HG03066 (cell line): ENCODE measurements at regions not wholly inside any gene's neighbourhood (a gene's known extent, or its start where the extent isn't known, plus 50 kb on each side); places are given as distances from the start of the nearest gene placed in this dataset.

Experiments
- ATAC-seq: cut with Tn5 transposase; IDR thresholded peaks from one replicate; pipeline ENCODE4 v1.9.1; 2021; ENCODE audit warnings: low read depth; ENCODE audit not compliant: unreplicated experiment

GRCh38 chr3:150059241-150059640 is 88.5 kb upstream of the PFN2 start:
- ATAC-seq, result no peak

DNA sequence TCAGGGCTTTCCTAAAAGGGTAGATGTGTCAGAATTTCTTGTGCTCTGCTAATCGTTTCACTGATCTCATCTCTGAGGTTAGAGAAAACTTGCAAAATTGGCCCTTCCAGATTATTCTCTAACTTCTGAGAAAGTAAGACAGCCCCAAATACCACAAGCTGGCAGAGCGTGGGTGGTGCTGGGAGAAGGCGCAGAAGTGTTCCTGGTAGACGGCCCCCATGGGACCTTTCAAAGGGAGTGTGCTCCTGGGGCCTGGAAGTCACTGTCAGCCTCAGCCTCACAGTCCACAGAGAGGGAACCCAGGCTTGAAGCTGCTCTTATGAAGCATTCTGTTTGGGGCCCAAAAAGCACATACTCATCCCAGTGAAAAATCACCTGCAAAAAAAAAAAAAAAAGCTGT is 86.5 kb upstream of the PFN2 start:
- no peak for ATAC-seq

GRCh38 chr3:150055332-150055731 is 84.6 kb upstream of the PFN2 start:
- no peak for ATAC-seq

DNA sequence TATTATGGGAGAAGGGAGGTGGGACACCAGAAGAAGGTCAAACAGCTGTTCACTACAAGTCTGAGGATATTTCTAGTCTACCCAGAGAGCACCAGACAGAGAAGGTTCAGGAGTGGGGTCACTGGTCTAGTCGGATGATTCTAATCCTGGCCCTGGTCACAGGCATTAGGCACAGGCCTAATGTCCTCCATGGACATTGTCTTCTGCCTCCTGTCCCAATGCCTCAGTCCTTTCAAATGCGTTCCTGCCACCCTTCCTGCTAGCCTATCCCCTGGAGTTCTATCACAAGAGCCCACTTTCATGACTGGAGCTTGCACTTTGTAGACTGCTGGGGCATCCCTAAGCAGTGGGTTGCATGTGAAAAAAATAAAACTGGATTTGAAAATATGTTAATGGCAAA is 83.9 kb upstream of the PFN2 start:
- no peak for ATAC-seq

DNA sequence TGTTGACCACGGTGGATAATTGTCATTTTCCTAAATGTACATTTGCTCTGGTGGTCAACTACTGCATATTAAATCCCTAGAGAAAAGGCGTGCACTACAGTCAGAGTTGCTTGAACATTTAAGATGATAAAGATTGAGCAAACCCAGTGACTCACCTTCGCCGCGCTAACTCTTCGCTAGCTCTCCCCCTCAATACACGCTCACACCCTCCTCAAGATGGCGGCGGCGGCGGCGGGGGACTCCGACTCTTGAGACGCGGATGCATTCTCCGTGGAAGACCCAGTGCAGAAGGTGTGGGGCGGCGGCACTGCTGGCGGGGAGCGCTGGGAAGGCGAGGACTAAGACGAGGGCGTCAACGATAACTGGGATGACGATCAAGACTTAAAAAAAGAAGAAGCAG is 79.8 kb upstream of the PFN2 start:
- ATAC-seq, result no peak

- ATAC-seq, result no peak
Observed at GRCh38 chr3:150049317-150049716, 78.6 kb upstream of the PFN2 start.

DNA sequence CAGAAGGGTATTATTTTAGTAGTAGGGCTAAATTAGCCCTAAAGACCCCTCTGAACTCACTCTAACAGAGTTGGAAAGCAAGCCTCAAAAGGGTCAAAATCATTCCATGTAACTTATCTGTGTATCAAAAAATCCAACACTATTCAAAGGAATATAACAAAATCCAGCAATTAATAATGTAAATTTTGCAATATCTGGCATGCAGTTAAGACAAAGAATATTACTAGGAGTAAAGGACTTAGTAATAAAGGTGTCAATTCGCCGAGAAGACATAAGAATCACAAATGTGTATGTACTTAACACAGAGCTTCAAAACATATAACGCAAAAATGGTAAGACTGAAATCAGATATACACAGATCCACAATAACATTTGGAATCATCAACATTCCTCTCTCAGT is 71.2 kb upstream of the PFN2 start:
- no peak for ATAC-seq

GRCh38 chr3:150040097-150040496 is 69.4 kb upstream of the PFN2 start:
- ATAC-seq, result no peak

GRCh38 chr3:150038830-150039229 is 68.1 kb upstream of the PFN2 start:
- no peak for ATAC-seq

DNA sequence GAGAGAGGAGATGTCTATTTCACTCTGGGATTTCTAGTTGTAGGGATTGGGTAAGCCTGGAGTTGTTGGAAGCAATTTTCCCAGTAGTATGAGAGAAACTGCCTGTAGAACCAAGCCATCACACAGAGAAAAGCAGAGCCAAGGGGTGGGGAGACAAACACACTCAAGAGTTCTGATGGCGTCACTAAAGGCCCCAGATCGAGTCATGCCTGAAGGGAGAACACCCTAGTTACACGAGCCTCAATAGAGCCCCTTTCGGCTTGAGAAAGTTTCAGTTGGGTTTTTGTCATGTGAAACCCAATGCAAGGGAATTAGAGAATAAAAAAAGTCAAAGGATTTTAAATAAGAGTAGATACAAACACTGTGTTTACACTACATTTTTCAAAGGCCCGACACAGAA is 66.1 kb upstream of the PFN2 start:
- ATAC-seq, result no peak

DNA sequence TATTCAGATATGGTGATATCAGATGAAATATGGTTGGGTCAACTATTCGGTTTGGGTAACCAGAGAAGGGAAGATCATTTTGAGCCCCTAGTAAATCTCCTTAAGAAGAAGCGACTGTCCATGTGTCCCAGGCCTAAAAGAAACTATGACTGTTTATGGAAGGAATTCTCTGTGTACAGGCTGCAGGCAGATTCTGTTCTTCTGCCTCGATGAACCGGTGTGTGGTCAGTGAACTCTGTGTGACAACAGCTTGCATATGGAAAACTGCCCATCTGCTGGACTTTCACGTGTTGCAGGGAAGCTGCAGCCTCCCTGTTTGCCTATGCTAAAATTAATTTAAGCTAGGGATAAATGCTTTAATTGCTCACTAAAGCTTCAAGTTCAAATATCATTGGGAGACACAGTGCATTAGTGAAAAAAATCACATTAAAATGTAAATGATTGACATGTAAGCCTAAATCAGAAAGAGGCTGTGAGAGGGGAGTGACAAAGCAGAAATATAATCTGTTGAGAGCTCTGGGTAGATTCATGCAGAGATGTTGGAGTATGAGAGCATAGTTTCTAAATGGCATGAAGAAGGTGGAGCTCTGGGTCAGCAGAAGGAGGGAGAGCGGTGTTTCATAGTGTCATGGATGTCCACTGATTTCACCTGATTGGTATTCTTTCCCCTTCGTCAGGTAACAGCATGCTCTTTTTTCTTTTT is 65.4 kb upstream of the PFN2 start:
- ATAC-seq, result no peak

- ATAC-seq, result no peak
Observed at GRCh38 chr3:150035301-150035779, 64.6 kb upstream of the PFN2 start.

GRCh38 chr3:150033721-150034120 is 63.0 kb upstream of the PFN2 start:
- ATAC-seq, result no peak

GRCh38 chr3:150030841-150031240 is 60.1 kb upstream of the PFN2 start:
- no peak for ATAC-seq

DNA sequence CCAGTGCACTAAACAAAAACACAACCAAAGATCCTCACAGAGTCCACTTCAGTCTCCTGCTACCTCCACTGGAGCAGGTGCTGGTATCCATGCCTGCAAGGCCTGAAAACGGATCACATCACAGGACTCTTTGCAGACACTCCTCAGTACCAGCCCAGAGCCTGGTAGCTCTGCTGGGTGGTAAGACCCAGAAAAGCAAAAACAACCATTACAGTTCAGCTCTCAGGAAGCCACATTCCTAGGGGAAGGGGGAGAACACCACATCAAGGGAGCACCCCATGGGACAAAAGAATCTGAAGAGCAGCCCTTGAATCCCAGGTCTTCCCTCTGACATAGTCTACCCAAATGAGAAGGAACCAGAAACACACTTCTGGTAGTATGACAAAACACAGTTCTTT is 52.5 kb upstream of the PFN2 start:
- no peak for ATAC-seq

DNA sequence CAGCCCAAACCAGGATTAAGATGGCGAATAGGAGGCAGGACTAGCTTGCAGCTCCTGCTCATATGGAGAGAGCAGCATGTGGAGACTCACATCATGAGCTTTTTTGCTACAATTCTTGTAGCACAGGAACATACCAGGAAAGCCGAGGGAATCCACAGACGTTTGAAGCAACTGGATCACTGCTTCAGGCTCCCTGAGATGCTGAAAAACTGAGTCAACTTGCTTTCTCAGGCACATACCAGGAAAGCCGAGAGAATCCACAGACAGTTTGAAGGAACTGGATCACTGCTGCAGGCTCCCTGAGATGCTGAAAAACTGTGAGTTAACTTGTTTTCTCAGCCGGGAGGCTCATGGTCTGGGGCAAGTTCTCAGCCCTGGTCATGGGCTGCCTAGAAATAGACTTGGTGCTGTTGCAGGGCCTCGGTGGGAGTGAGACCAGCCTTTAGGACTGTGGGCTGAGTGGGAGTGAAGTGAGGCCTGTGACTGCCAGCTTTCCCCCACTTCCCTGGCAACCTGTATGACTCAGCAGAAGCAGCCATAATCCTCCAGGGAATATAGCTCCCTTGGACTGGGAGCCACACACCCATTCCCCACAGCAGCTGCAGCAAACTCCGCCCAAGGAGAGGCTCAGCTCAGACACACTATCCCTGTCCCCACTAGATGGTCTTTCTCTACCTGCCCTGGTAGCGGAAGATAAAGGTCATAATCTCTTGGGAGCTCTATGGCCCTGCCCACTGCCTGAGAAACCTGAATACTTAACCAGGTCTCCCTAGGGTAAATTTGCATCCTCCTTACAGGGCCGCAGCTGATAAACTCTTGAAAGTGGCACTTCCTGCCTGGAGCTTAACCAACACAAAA is 51.9 kb upstream of the PFN2 start:
- ATAC-seq, result peak; percentile 60

- ATAC-seq, result no peak
Observed at GRCh38 chr3:150020527-150020926, 49.8 kb upstream of the PFN2 start.
